Testis (tissue), 2 donors: ENCODE measurements at regions not wholly inside any gene's neighbourhood (a gene's known extent, or its start where the extent isn't known, plus 50 kb on each side); places are given as distances from the start of the nearest gene placed in this dataset.

Experiments used
- POLR2A ChIP-seq: fragments of 450-650 bp; IDR thresholded peaks from one replicate; pipeline ENCODE4 v1.6.1; 2017; ENCODE audit warnings: antibody characterized with exemption, mild to moderate bottlenecking, moderate library complexity
- TF ChIP-seq, protein P1 (sequence below), 3 experiments: fragments of 450-650 bp in 2 of 3; fragments of 200-600 bp in 1 of 3; sonication (generic) in 1 of 3; IDR thresholded peaks; one replicate each; pipeline ENCODE4 v1.5.1; 2016 to 2019; ENCODE audit warnings: antibody characterized with exemption in 3 of 3, mild to moderate bottlenecking in 2 of 3, moderate library complexity in 1 of 3

DNA sequence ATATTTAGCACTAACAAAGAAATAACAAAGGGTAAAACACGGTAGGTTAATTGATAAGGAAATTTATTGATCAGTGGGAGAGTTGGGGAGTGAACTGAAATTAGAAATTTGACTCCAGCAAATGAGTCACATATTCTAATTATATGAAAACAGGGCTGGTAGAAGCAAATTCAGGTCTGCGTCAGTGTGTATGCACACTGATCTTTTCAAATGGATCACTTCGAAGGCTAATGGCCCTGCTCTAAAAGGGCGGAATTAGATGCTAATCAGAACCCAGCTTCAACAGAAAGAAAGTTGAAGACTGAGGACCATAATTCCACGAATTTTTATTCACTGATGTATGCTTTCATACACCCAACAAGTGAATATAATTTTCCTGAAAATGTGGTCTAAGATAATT is 762.4 kb upstream of the DPPA4 start:
- TF ChIP-seq, protein P1, sequence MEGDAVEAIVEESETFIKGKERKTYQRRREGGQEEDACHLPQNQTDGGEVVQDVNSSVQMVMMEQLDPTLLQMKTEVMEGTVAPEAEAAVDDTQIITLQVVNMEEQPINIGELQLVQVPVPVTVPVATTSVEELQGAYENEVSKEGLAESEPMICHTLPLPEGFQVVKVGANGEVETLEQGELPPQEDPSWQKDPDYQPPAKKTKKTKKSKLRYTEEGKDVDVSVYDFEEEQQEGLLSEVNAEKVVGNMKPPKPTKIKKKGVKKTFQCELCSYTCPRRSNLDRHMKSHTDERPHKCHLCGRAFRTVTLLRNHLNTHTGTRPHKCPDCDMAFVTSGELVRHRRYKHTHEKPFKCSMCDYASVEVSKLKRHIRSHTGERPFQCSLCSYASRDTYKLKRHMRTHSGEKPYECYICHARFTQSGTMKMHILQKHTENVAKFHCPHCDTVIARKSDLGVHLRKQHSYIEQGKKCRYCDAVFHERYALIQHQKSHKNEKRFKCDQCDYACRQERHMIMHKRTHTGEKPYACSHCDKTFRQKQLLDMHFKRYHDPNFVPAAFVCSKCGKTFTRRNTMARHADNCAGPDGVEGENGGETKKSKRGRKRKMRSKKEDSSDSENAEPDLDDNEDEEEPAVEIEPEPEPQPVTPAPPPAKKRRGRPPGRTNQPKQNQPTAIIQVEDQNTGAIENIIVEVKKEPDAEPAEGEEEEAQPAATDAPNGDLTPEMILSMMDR (IDR thresholded peaks at IDR 0.05), result no peak
- no peak for TF ChIP-seq POLR2A
